ENCODE measurements at regions not wholly inside any gene's neighbourhood (a gene's known extent, or its start where the extent isn't known, plus 50 kb on each side); places are given as distances from the start of the nearest gene placed in this dataset.

- Histone ChIP-seq H2AFZ (ENCODE audit: low read depth, low read length, poor library complexity, severe bottlenecking) (no peak overlapping the region), H3K4me3 (replicated peaks in 1 of 2; ENCODE audit: low read depth in 1 of 2, low read length in 2 of 2) (no peak overlapping the region), H3K27ac (ENCODE audit: low read depth, low read length) (no peak overlapping the region), H4K20me1 (ENCODE audit: insufficient read depth) (no peaks in the 10 kb centered on the region), H3K9ac (ENCODE audit: low read length) (no peak overlapping the region), H3K9me3 (ENCODE audit: control insufficient read depth in 1 of 2, insufficient read depth in 1 of 2, low read depth in 1 of 2, low read length in 2 of 2) (no peaks in the 10 kb centered on the region), H3K36me3 (ENCODE audit: control insufficient read depth in 1 of 2, insufficient read depth in 2 of 2, low read length in 2 of 2) (no peaks in the 10 kb centered on the region), H3K79me2 (ENCODE audit: insufficient read depth, low read length) (no peaks in the 10 kb centered on the region), H3K4me2 (ENCODE audit: low read length) (no peak overlapping the region), H3K4me1 (ENCODE audit: control insufficient read depth in 1 of 2, insufficient read depth in 2 of 2, low read length in 2 of 2) (no peaks in the 10 kb centered on the region), H3K27me3 (ENCODE audit: insufficient read depth, low read length) (no peaks in the 10 kb centered on the region), H3K9me2 (ENCODE audit: insufficient read depth) (no peaks in the 10 kb centered on the region)
- CTCF ChIA-PET = no interaction called here
- DNase-seq (ENCODE audit: low read depth, low spot score) (no peak), ATAC-seq (no peak)
- intact Hi-C loops (cut with micrococcal nuclease) = no loop called here
- BruUV-seq (replicated peaks) = no TSS peak
- TF ChIP-seq ATF3 (IDR thresholded peaks at IDR 0.05) (no peak), ZFX (IDR thresholded peaks at IDR 0.05) (no peak), YY1 (IDR thresholded peaks at IDR 0.05; ENCODE audit: extremely low read depth, insufficient replicate concordance, low read depth, low read length) (no peak), ZBTB33 (IDR thresholded peaks at IDR 0.05; ENCODE audit: extremely low read depth, insufficient replicate concordance, low read length) (no peak), EZH2phosphoT487 (IDR thresholded peaks at IDR 0.05; ENCODE audit: borderline replicate concordance) (no peak), JUND (IDR thresholded peaks at IDR 0.05) (no peak), POLR2A (IDR thresholded peaks at IDR 0.05; ENCODE audit: borderline replicate concordance, extremely low read depth, insufficient read depth, insufficient read length) (no peak), ZNF274 (IDR thresholded peaks at IDR 0.05; ENCODE audit: low read depth, low read length) (no peak), POLR2AphosphoS5 (IDR thresholded peaks at IDR 0.05; ENCODE audit: low read depth, low read length) (no peak), EGR1 (IDR thresholded peaks at IDR 0.05; ENCODE audit: low read depth) (no peak), FOSL1 (IDR thresholded peaks at IDR 0.05; ENCODE audit: low read depth) (no peak), CBX3 (IDR thresholded peaks at IDR 0.05; ENCODE audit: low read depth) (no peak), ELF1 (IDR thresholded peaks at IDR 0.05; ENCODE audit: borderline replicate concordance, low read depth) (no peak), MAX (IDR thresholded peaks at IDR 0.05) (no peak), SRF (IDR thresholded peaks at IDR 0.05; ENCODE audit: low read depth) (no peak), RAD21 (IDR thresholded peaks at IDR 0.05; ENCODE audit: low read depth) (no peak), TCF7L2 (IDR thresholded peaks at IDR 0.05; ENCODE audit: borderline replicate concordance, extremely low read depth, insufficient read depth, insufficient read length) (no peak), REST (IDR thresholded peaks at IDR 0.05; ENCODE audit: low read depth) (no peak), EZH2 (IDR thresholded peaks at IDR 0.05) (no peak), SIN3A (IDR thresholded peaks at IDR 0.05; ENCODE audit: low read depth) (no peak)
- POLR2A ChIA-PET = no interaction called here
- RAD21 ChIA-PET (ENCODE audit: low non-redundant PET in 1 of 2, low total read pairs in 2 of 2, uncharacterized antibody in 2 of 2, unreplicated experiment in 2 of 2) = no interaction called here
Observed at GRCh38 chr2:133736674-133737073, 168.4 kb upstream of the NCKAP5 start.
